K562 (cell line): ENCODE measurements at regions not wholly inside any gene's neighbourhood (a gene's known extent, or its start where the extent isn't known, plus 50 kb on each side); places are given as distances from the start of the nearest gene placed in this dataset.

Experiments
- AFF4 ChIP-seq: sonication (generic); formaldehyde crosslinking; IDR thresholded peaks from 2 replicates; pipeline ENCODE4 v1.8.0; 2023; ENCODE audit warnings: mild to moderate bottlenecking, missing genetic modification reagents
- CEBPG ChIP-seq, 3 experiments: fragments of 200-800 bp in 1 of 3; sonication (Bioruptor generic) in 1 of 3; sonication (generic) in 1 of 3; formaldehyde crosslinking in 1 of 3; IDR thresholded peaks in 2 of 3; conservative IDR thresholded peaks in 1 of 3; 2 replicates each; pipeline versions ENCODE4 v1.6.1 to v1.8.0; 2016 to 2022; ENCODE audit warnings: missing compliant biosample characterization in 2 of 3, missing genetic modification characterization in 2 of 3, mild to moderate bottlenecking in 1 of 3, missing genetic modification reagents in 1 of 3
- ESRRA ChIP-seq: fragments of 450-650 bp; IDR thresholded peaks from 2 replicates; pipeline ENCODE4 v1.6.1; 2014; ENCODE audit warnings: low read depth, mild to moderate bottlenecking, moderate library complexity, borderline replicate concordance
- IRF9 ChIP-seq: fragments of 450-650 bp; IDR thresholded peaks from 2 replicates; pipeline ENCODE4 v1.6.1; 2016; ENCODE audit warnings: missing biosample characterization, missing genetic modification characterization
- TRIM24 ChIP-seq, 2 experiments: fragments of 450-650 bp; IDR thresholded peaks; 2 replicates each; pipeline ENCODE4 v1.6.1; 2016

- TF ChIP-seq AFF4 (CRISPR knock-in tag) (no peak), IRF9 (tag) (peak; percentile 61; the same call in 1 of the 2 replicates), TRIM24 (IDR thresholded peaks at IDR 0.05) (peak in 1 of 2 experiments; percentile 52; a peak in 1 of 4 replicates), CEBPG (CRISPR knock-in tag; IDR thresholded peaks at IDR 0.05) (no peak), CEBPG (tag; conservative IDR thresholded peaks at IDR 0.05 in 1 of 2, IDR thresholded peaks at IDR 0.05 in 1 of 2) (peak; percentile 77 to 94), ESRRA (0 out of 2 replicates have a peak, but pooled peaks have one; percentile 3)
- TF ChIP-seq, all 486 proteins: peak for 16
Measured at GRCh38 chr6:15880262-15880973, 217.6 kb upstream of the DTNBP1 start (continued).
